Activated T-cell treated with anti-CD3 and anti-CD28 coated beads for 4 hours (primary cell): ENCODE measurements at regions not wholly inside any gene's neighbourhood (a gene's known extent, or its start where the extent isn't known, plus 50 kb on each side); places are given as distances from the start of the nearest gene placed in this dataset.
"Not testable (repeated sequence)": the region's sequence is repeated elsewhere in the genome, so short reads cannot be mapped to it uniquely, and the experiment has no call there.

ENCODE experiments used
- DNase-seq: peaks from one replicate; pipeline ENCODE4 v3.0.0-alpha.2; 2020

- no peak for DNase-seq
These were observed 134.4 kb downstream of the FOXB1 start for GRCh38 chr15:60138397-60138968.

- DNase-seq: no peak
These were observed 148.3 kb downstream of the FOXB1 start for GRCh38 chr15:60152386-60152785.

- DNase-seq: no peak
These were observed 150.7 kb downstream of the FOXB1 start for GRCh38 chr15:60154764-60155325.

GRCh38 chr15:60155661-60156060 is 151.6 kb downstream of the FOXB1 start:
- no peak for DNase-seq

- no peak for DNase-seq
These were observed 156.8 kb downstream of the FOXB1 start for GRCh38 chr15:60160909-60161308.

GRCh38 chr15:60161704-60162103 is 157.6 kb downstream of the FOXB1 start:
- no peak for DNase-seq

- no peak for DNase-seq
These were observed 158.3 kb downstream of the FOXB1 start for GRCh38 chr15:60162251-60162967.

- no peak for DNase-seq
These were observed 158.9 kb downstream of the FOXB1 start for GRCh38 chr15:60162968-60163355.

- DNase-seq: no peak
These were observed 161.0 kb downstream of the FOXB1 start for GRCh38 chr15:60165111-60165510.

- no peak for DNase-seq
These were observed 168.0 kb downstream of the FOXB1 start for GRCh38 chr15:60172143-60172542.

- peak; percentile 6 for DNase-seq
These were observed 175.8 kb downstream of the FOXB1 start for GRCh38 chr15:60179786-60180391.

- not testable (repeated sequence) for DNase-seq
These were observed 177.8 kb downstream of the FOXB1 start for GRCh38 chr15:60181957-60182356.

GRCh38 chr15:60183366-60183765 is 179.3 kb downstream of the FOXB1 start:
- no peak for DNase-seq

- DNase-seq: no peak
These were observed 180.5 kb downstream of the FOXB1 start for GRCh38 chr15:60184579-60184978.

- no peak for DNase-seq
These were observed 186.9 kb downstream of the FOXB1 start for GRCh38 chr15:60191016-60191415.

GRCh38 chr15:60191821-60192220 is 187.7 kb downstream of the FOXB1 start:
- no peak for DNase-seq

- no peak for DNase-seq
These were observed 191.5 kb downstream of the FOXB1 start for GRCh38 chr15:60195611-60196010.

- no peak for DNase-seq
These were observed 193.5 kb downstream of the ANXA2 start for GRCh38 chr15:60204131-60204885.

GRCh38 chr15:60208709-60209108 is 189.1 kb downstream of the ANXA2 start:
- DNase-seq: no peak

GRCh38 chr15:60212536-60212935 is 185.2 kb downstream of the ANXA2 start:
- no peak for DNase-seq

- no peak for DNase-seq
These were observed 184.3 kb downstream of the ANXA2 start for GRCh38 chr15:60213377-60214000.

GRCh38 chr15:60214201-60214600 is 183.6 kb downstream of the ANXA2 start:
- no peak for DNase-seq
